ENCODE measurements at regions not wholly inside any gene's neighbourhood (a gene's known extent, or its start where the extent isn't known, plus 50 kb on each side); places are given as distances from the start of the nearest gene placed in this dataset.

- no peak for TF ChIP-seq CTCF (IDR thresholded peaks at IDR 0.05)
- TF ChIP-seq POLR2A (IDR thresholded peaks at IDR 0.05), result no peak
These were observed 94.3 kb upstream of the USP29 start for GRCh38 chr19:57025491-57025890.

All from body of pancreas (tissue), 4 donors.